ENCODE measurements at regions not wholly inside any gene's neighbourhood (a gene's known extent, or its start where the extent isn't known, plus 50 kb on each side); places are given as distances from the start of the nearest gene placed in this dataset.

DNA sequence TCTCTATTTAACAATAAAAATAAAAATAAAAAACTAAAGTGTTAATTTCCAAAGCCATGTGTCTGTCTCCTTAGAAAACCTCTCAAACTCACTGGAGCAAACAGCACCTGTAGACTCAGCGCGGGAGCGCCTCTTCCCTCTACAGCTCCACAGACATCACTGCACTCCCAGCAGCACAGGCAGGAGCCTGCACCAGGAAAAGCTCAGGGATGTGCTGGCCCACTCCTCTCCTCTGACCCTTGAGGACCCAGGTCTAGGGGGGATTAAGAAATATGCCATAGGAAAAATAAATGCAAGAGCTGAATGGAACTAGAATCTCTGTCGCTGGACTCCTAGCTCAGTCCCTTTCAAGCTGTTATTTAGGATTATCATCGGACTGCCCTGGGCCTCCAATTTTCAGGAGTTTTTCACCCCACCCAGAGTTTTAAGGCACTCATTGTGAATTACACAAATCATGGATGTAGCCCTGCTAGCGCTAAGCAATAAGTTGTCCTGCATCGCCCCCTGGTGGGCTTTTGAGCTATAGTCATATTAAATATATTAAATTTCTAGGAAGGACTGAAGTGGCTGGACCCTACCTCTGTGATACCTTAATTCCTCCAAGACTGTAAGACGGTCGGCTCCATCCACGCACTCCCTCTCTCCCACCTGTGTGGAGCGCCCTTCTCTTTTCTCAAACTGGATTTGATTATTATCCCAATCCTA, 333.9 kb downstream of the UQCRFS1 start:
- peak; percentile 20 to 30 for DNase-seq

DNA sequence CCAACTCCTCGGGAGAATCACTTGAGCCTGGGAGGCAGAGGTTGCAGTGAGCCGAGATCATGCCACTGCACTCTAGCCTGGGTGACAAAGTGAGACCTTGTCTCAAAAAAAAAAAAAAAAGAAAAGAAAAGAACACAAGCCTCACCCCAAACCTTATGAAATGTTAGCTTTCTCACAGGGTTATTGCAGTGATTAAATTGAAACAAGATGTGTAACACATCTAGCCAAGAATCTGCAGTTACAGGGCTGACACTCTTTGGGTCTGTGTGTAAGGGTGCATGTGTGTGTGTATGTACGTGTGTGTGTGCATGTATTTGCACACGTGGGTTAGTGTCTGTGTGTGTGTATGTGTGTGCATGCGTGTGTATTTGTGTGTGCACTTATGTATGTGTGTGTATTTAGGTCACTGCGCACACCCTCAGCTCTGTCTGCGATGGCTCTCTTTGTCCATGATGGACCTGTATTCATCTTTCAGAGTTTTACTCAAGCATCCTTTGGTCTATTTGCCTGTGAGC, 336.3 kb downstream of the UQCRFS1 start:
- no peak for DNase-seq

DNA sequence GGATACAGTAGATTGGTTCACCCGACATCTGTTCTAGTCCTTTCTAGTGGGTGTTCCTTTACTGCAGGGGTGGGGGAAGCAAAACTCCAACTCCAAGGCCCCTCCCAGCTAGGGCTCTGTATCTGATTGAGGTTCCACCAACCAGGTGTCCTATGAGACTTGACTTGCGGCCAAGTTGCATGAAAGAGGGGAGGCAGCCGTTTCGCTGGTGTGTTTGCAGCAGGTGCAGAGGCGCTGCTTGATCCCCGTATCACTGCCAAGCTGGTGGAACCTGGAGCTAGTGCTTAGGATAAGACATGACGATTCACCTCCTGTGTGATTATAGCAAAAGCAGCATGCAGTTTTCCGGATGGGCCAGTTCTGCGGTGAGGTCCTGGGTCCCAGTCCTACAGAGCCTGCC, 338.2 kb downstream of the UQCRFS1 start:
- DNase-seq = no peak

DNA sequence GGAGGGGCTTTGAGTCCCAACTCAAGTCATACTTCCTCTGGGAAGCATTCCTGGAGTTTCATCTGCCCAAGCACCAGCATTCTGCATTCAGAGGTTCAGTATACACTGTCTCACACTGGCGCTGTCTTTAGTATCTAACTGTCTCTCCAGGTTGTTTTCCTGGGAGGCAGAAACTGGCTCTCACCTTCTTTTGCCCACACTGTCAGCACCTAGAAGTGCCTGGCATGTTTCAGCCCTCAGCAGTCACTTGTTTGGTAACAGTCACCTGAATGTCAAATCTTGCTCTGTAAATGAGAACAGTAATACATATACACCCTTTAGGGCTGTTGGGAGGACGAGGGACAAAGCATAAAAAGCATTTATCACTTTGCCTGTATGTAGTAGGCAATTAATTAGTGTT, 339.6 kb downstream of the UQCRFS1 start:
- no peak for DNase-seq

DNA sequence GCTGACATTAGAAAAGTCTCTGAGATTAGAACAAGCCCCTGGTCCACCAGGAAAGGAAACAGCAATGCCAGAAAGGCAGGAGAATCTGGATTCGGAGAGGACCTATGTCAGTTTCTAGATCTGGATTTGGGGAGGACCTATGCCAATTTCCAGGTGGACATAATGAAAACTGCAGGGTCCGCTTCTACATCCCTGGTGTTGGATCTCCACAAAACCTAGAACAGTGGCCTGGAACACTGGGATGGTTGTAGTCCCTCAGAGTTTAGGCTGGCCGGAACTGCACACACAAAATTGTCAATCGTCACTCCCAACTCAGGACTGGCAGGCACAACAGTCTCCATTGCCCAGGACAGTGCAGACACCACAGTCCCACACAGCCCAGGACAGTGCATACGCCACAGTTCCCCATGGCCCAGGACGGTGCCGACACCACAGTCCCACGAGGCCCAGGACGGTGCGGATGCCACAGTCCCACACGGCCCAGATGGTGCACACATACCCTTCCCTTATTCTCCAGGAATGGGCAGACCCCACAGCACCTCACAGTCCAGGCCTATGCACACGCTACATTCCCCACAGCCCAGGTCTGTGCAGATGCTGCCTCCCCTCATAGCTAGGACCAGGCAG, 341.7 kb downstream of the UQCRFS1 start:
- no peak for DNase-seq

DNA sequence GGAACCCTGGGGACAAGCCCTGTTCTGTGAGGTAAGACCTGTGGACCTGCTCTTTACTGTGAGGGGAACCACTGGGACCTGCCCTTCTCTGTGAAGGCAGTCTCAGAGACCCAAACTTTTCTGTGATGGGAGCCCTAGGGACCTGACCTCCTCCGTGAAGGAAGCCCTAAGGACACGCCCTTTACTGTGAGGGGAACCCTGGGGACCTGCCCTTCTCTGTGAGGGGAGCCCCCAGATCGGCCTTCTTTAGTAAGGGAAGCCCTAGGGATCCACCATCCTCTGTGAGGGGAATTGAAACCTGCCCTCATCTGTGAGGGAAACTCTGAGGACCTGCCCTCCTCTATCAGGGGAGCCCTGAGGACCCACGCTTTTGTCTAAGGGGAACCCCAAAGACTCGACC, 343.5 kb downstream of the UQCRFS1 start:
- DNase-seq = no peak

DNA sequence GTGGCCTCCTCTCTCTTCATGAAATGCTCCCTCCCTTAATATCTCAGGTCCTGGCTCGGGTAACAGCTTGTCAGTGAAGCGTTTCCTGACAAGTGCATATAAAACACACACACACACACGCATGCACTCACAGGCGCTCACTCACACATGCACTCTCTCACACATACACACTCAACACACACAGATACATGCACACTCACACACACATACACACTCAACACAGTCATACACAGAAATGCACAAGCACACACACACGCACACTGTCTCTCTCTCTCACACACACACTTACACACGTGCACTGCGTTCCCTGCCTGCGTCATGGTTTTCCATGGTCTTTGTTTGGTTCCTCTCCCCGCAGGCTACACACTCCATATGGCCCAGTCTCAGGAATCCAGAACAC, 344.1 kb downstream of the UQCRFS1 start:
- no peak for DNase-seq

DNA sequence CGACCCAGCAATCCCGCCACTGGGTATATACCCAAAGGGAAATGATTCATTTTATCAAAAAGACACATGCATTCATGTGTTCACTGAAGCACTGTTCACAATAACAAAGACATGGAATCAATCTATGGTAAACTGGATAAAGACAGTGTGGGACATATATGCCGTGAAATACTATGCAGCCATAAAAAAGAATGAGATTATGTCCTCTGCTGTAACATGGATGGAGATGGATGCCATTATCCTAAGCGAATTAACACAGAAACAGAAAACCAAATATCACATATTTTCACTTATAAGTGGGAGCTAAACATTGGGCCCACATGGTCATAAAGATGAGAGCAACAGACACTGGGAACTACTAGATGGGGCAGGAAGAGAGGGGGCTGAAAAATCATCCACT, 345.0 kb downstream of the UQCRFS1 start:
- DNase-seq = no peak

DNA sequence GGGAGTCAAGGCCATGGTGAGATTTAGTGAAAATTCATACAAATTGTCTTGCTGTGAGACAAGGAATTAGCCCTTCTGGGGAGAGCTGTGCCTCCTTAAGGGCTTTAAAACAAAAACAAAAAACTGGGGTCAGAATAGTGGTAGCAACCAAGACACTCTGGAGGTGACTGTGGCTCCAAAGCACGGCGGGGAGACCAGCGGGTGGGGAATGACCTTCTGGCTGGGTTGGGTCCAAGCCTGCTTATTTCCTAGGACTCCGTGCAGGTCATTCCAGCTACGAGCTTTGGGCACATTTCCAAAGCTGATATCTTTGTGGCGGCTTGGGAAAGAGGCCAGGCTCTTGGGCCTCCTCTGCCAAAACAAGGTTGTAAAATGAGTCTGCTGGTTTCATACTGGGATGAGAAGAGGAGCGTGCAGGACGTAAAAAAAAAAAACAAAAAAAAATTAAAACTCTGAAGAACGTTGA, 348.3 kb downstream of the UQCRFS1 start:
- no peak for DNase-seq

DNA sequence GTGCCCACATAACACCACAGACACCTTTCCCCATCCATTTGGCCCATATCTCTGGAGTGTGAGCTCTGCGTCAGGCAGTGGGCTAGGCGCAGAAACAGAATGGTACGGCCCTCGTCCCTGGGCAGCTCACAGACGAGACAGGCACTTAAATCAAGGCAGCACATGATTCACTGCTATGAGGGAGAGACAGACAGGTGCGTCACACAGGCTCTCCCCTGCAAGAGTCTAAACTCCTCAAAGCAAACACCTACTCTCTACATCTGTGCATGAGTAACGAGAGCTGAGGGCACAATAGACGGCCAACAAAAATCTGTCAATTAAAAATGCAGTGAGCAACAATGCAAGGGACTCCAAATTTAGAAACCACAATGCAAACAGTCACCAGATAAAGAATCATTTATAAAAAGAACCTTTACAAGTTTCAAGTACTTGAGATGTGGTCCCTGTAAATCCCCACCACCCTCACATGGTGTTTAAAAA, 348.9 kb downstream of the UQCRFS1 start:
- DNase-seq = no peak

DNA sequence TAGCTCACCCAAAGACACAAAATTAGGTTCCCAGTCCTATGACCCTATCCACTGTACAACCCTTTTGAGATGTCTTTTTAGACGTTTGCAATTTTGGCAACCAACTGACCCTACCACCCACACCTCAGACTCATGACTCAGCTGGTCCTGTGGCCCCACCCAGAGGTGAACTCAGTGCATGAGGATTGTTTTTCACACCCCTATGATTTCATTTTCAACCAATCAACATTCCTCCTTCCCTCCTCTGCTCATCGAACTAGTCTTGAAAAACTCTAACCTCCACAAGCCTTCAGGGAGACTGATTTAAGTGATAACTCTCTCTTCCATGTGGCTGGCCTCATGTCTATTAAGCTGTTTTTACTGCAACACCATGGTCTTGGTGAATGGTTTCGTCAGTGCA, 350.7 kb downstream of the UQCRFS1 start:
- DNase-seq = no peak

DNA sequence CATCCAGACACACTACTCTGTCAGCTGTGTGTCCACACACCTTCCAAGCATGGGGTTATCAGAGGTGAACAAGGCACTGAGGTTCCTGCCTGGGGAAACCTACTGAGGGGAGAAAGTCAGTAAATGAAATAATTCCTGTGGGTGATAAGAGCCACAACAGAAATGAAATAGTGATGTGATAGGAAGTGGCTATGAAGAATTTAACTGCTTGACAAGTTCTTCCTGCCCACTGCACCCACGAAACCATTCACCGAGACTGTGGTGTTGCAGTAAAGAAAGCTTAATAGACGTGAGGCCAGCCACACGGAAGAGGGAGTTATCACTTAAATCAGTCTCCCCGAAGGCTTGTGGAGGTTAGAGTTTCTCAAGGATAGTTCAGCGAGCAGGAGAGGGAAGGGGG, 353.1 kb downstream of the UQCRFS1 start:
- no peak for DNase-seq

DNA sequence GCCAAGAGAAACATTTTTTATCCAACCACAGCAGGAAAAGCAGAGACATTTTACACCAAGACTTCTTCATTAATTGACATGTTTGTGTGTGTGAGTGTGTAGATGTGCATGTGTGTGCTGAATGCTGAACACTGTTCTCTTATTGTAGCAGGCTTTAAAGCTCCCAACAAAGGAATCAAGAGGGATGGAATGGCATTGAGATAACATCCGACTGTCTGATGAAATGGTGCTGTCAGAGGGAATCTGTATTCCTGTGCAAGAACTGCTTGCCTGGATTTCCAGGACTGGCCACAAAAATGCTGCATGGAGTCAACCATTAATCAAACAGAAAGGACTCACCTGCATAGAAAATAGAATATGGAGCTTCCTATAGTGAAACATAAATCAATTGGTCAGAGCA, 354.0 kb downstream of the UQCRFS1 start:
- no peak for DNase-seq

DNA sequence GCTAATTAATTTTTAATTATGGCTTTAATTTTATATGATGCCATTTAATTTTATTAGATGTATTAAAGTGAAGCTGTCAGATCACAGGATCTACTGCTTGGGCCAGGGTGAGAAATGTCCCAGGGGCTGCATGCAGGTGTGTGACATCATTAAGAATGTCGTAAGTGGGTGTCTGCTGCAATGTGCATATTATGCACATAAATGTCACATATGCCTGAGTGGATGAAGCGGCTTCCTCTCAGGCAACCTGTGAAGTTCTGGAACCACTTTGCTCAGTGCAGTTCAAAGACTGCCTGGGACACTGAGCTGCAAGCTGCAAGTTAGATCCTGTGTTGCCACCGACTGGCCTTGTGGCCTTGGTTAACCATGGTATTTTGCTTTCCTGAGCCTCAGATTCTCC, 355.0 kb downstream of the UQCRFS1 start:
- no peak for DNase-seq

DNA sequence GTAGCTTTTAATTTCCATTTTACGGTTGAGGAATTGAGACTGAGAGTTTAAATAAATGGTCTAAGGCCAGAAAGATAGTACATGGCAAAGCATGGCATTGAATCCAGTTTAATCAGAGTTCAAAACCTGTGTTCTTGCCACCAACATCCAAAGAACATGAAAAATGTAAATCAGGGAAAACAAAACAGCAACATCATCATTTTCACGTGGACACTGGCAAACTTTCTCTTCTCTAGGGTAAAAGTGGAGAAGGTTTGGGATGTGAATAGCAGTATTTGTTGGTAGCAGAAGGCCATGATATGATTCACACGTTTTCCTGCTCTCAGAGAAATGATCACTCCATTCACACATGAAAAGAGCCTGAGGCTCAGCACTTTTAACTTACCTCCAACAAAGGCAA, 357.7 kb downstream of the UQCRFS1 start:
- no peak for DNase-seq

DNA sequence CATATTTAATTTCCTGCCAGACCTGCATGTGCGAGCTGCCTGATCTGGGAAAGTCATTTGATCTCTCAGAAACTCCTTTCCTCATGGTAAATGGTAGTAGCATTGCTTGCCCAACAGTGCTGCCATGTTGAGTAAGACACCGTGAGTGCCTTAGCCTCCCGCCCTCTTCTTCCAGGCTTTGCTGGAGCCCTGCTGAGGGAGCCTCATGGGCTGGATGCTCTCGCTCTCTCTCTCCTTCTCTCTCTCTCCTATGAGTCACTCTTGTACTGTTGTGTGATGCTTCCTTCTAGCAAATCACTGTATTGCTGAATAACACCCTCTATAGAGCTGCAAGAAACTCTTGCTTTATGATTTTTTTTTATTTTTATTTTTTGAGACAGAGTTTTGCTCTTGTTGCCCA, 365.5 kb downstream of the UQCRFS1 start:
- no peak for DNase-seq

DNA sequence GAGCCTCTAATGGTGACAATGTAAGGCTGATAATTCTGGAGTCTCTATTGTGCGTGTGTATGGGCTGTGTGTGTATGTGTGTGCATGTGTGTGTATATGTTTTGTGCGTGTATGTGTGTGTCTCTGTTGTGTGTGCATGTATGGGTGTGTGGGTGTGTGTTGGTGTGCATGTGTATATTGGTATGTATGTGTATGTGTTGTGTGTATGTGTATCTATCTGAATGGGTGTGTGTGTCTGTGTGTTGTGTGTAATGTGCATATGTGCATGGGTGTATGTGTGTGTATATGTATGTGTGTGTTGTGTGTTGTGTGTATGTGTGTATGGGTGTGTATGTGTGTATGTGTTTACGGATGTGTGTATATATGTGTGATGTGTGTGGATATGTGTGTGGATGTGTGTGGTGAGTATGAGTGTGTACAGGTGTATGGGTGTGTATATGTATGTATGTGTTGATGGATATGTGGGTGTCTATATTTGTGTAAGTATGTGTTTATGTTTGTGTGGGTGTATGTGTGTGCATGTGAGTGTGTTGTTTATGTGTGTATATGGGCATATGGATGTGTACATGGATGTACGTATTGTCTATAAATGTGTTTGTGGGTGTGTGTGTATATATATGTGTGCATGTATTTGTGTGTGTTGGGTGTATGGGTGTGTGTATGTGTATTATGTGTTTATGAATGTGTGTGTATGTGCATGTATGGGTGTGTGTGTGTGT, 366.7 kb downstream of the UQCRFS1 start:
- no peak for DNase-seq

DNA sequence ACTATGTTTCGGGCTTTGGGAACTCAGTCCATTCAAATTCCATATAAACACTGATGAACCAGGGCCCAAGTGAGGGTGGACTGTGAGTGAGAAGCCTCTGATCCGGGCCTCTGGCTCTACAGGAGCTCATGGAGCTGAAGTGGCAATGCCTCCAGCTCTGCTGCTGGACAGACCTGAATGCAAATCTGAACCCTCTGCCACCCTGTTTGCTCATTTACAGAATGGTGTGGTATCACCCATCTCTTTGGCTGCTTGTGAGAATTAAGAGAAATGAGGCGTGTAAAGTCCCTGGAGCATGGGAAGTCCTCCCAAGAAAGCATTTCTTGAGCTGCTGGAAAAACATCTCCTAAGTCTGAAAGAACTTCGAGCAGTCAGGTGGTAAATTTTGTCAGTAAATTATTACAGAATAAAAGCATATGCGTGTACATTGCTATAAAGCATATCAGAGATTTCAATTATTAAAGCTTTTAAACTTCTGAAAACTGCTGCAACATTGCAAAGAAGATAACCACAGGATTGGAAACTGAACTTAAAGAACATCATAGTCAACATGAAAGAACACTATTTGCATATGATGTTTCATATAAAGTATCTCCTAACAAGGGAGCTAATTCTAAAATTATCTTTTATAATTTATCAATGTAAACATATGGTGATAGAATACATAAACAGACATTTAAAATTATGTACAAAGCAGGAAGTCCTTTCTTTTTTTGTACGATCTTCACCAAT, 369.0 kb downstream of the UQCRFS1 start:
- DNase-seq = no peak

DNA sequence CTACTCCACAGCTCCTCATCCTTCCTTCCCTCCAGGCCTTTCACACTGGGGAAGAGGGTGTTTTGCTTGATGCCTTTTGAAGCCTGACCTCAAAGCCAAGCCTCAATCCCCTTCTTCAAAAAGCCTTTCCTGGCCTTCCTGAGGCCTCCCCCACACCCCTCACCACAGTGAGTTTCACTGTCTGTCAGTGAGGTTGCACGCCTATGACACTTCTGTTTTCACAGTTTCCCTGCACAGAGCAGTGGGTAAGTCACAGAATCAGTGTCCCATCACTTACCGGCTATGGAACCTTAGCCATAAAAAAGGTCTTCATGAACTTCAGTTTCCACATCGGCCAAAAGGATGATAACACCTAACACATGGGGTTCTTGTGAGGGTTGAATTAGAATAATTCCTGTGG, 371.4 kb downstream of the UQCRFS1 start:
- no peak for DNase-seq

DNA sequence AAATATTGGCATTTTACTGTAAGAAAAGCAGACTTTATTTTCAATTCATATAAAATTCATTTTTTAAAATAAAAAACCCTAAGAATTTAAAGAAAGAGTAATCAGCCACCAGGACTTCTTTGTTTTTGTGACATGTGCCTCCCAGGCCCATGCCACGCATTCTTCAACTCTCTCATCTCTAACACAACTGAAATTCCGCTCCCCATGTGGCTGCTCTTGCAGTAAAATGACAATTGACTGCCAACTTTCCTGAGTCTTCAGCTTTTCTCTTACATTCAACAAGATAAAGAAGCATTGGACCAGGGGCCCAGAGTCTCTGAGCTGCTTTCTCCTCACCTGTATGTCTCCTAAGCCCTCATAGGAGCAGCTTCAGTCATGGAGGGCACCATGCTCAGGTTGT, 372.1 kb downstream of the UQCRFS1 start:
- DNase-seq = no peak

DNA sequence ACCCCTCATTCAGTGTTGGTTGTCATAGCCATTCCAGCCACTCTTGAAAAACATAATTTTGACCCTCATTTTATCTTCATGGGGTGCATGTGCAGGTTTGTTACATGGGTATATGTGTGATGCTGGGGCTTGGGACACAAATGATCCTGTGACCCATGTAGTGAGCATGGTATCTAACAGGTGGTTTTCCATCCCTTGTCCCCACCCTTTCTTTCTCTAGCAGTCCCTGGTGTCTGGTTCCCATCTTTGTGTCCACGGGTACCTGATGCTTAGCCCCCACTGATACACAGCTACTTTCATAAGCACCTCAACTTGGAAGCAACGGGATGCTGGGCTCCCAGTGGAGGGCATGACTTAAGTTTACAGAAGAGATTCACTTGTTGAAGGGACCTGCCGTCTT, 373.5 kb downstream of the UQCRFS1 start:
- no peak for DNase-seq

DNA sequence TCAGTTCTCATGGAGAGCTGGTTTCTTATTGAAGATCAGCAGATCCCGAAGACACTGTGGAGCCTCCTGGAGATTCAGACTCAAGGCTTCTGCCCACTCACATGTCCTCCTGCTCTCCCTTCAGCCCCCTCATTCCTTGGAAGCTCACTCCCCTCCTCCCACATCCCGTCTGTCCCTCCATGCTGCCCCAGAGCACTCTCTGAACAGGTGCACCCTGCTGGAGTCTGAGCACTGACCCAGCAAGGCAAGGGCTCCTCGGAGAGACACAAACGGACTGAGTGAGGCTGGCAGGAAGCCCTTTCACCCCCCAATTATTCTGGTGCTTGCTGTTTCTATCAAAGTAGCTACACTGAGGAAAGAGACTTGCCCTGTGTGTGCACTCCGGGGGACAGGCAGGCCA, 374.0 kb downstream of the UQCRFS1 start:
- DNase-seq = no peak

DNA sequence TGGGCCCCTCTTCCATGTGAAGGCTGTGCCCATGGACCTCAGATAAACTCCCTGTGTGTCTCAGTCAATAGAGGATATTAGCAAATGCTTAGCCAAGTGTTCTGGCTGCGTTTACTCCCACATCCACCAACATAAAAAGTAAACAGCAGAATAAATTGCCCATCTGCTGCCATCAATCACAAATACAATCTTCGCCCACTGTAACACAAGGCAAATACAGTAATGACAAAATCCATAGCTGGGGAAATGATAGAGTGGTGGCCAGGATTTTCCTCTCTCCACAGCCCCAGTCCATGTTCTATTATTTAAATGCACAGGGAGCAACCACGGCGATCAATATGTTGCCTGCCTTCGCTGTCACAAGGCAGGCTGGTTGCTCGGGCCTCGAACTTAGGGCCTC, 376.5 kb downstream of the UQCRFS1 start:
- no peak for DNase-seq

Measured in NCI-H2081 (cell line).